ENCODE measurements at regions not wholly inside any gene's neighbourhood (a gene's known extent, or its start where the extent isn't known, plus 50 kb on each side); places are given as distances from the start of the nearest gene placed in this dataset.

DNA sequence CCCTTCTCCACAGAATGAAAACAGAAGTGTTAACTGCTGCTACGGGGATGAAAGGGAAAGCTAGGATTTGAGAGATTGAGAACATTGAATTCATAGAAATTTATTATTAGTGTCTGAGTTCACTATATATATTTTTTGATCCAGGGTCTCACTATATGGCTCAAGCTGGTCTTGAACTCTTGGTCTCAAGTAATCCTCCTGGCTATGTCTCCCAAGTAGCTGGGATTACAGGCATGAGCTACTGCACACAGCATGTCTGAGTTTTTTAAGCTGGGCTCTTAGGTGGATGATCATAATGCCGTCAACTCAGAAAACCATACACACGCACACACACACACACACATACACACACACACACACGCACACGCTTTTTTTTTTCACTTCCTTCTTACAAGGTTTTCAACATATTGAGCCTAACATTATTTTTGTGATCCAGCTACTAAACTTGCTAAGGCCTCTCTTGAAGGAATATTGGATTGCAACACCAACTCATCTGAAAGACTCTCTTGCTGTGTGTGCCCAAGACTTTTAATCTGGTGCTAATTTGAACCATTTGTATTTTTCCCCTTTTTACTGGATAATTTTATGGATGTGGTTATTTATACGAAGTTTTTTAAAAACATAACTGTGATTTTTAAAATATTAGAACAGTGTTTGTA lies 1045.4 kb downstream of the DTWD2 start:
- TF ChIP-seq, protein P1, sequence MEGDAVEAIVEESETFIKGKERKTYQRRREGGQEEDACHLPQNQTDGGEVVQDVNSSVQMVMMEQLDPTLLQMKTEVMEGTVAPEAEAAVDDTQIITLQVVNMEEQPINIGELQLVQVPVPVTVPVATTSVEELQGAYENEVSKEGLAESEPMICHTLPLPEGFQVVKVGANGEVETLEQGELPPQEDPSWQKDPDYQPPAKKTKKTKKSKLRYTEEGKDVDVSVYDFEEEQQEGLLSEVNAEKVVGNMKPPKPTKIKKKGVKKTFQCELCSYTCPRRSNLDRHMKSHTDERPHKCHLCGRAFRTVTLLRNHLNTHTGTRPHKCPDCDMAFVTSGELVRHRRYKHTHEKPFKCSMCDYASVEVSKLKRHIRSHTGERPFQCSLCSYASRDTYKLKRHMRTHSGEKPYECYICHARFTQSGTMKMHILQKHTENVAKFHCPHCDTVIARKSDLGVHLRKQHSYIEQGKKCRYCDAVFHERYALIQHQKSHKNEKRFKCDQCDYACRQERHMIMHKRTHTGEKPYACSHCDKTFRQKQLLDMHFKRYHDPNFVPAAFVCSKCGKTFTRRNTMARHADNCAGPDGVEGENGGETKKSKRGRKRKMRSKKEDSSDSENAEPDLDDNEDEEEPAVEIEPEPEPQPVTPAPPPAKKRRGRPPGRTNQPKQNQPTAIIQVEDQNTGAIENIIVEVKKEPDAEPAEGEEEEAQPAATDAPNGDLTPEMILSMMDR (IDR thresholded peaks at IDR 0.05) = no peak
- TF ChIP-seq POLR2A (IDR thresholded peaks at IDR 0.05) = no peak

All from thyroid gland (tissue), 4 donors.